IMR-90 (cell line): ENCODE measurements at regions not wholly inside any gene's neighbourhood (a gene's known extent, or its start where the extent isn't known, plus 50 kb on each side); places are given as distances from the start of the nearest gene placed in this dataset.

Experiments
- ATAC-seq: fragments of 200-7000 bp; cut with Tn5 transposase; 2 replicates; pipeline ENCODE4 v1.9.1; 2020; ENCODE audit warnings: low read depth, mild to moderate bottlenecking, moderate library complexity
- BruUV-seq: library from RNA; stranded (reverse); fragments of 400-500 nt; replicated peaks from 2 replicates; lab custom pipeline; 2021; lab: Mats Ljungman, UMichigan
- CTCF ChIA-PET: fragments of 300-600 bp; formaldehyde crosslinking; extraction: SDS; loops from one replicate; lab custom pipeline; 2021; ENCODE audit warnings: antibody characterized with exemption; lab: Yijun Ruan, JAX
- POLR2A ChIA-PET: fragments of 300-600 bp; sonication (Branson Sonifier 250); formaldehyde crosslinking; loops from one replicate; lab custom pipeline; 2022; ENCODE audit warnings: antibody characterized with exemption; ENCODE audit not compliant: unreplicated experiment; lab: Charles Lee
- DNase-seq: peaks from one replicate; pipeline ENCODE4 v3.0.0; 2013
- H2AFZ ChIP-seq: replicated peaks from 2 replicates; pipeline ENCODE3; 2013; ENCODE audit warnings: low read length, mild to moderate bottlenecking; ENCODE audit not compliant: poor library complexity
- H2AK5ac ChIP-seq: 2 replicates; pipeline ENCODE4 v1.6.1; 2013; ENCODE audit warnings: low read depth, low read length, inconsistent platforms
- H2AK9ac ChIP-seq: replicated peaks from 2 replicates; pipeline ENCODE3; 2013; ENCODE audit warnings: mild to moderate bottlenecking, low read depth, low read length, moderate library complexity; ENCODE audit not compliant: poor library complexity
- H2BK120ac ChIP-seq: 2 replicates; pipeline ENCODE4 v1.6.1; 2013; ENCODE audit warnings: low read depth, low read length, inconsistent platforms
- H2BK15ac ChIP-seq: 3 replicates; pipeline ENCODE4 v1.6.1; 2013; ENCODE audit warnings: low read depth, low read length, inconsistent platforms
- H2BK20ac ChIP-seq: 2 replicates; pipeline ENCODE4 v1.6.1; 2013; ENCODE audit warnings: low read depth, mild to moderate bottlenecking, inconsistent platforms, low read length, moderate library complexity
- H2BK5ac ChIP-seq: 2 replicates; pipeline ENCODE4 v1.6.1; 2013; ENCODE audit warnings: mild to moderate bottlenecking, low read depth, low read length, inconsistent platforms; ENCODE audit not compliant: poor library complexity, severe bottlenecking
- H3K14ac ChIP-seq: replicated peaks from 2 replicates; pipeline ENCODE4 v1.6.1; 2013; ENCODE audit warnings: low read depth, low read length, inconsistent platforms
- H3K18ac ChIP-seq: 2 replicates; pipeline ENCODE4 v1.6.1; 2013; ENCODE audit warnings: low read depth, low read length, control low read depth
- H3K23ac ChIP-seq: 2 replicates; pipeline ENCODE4 v1.6.1; 2013; ENCODE audit warnings: low read depth, low read length, inconsistent platforms
- H3K27ac ChIP-seq: 2 replicates; pipeline ENCODE4 v1.5.1; 2013; ENCODE audit warnings: mild to moderate bottlenecking, control low read depth, low read length; ENCODE audit not compliant: insufficient read depth
- H3K27me3 ChIP-seq: 2 replicates; pipeline ENCODE4 v1.6.1; 2013; ENCODE audit warnings: low read length; ENCODE audit not compliant: control insufficient read depth, insufficient read depth
- H3K36me3 ChIP-seq: 2 replicates; pipeline ENCODE4 v1.6.1; 2013; ENCODE audit warnings: low read length, mixed read lengths; ENCODE audit not compliant: control insufficient read depth, insufficient read depth
- H3K4ac ChIP-seq: 2 replicates; pipeline ENCODE4 v1.6.1; 2013; ENCODE audit warnings: low read depth, low read length, inconsistent platforms
- H3K4me1 ChIP-seq: 2 replicates; pipeline ENCODE4 v1.6.1; 2013; ENCODE audit warnings: low read length, mixed read lengths; ENCODE audit not compliant: control insufficient read depth, insufficient read depth
- H3K4me2 ChIP-seq: 2 replicates; pipeline ENCODE4 v1.6.1; 2013; ENCODE audit warnings: low read depth, mild to moderate bottlenecking, control low read depth, low read length, moderate library complexity
- H3K4me3 ChIP-seq: 2 replicates; pipeline ENCODE4 v1.5.1; 2013; ENCODE audit warnings: low read depth, mild to moderate bottlenecking, control low read depth, low read length, moderate library complexity; ENCODE audit not compliant: insufficient read depth
- H3K56ac ChIP-seq: 2 replicates; pipeline ENCODE4 v1.6.1; 2013; ENCODE audit warnings: low read length, inconsistent platforms; ENCODE audit not compliant: insufficient read depth; ENCODE audit errors: extremely low read depth
- H3K79me1 ChIP-seq, 2 experiments: 2 replicates each; pipeline ENCODE4 v1.6.1; 2013; ENCODE audit warnings: low read length in 2 of 2, inconsistent platforms in 1 of 2, low read depth in 1 of 2
- H3K9ac ChIP-seq: 2 replicates; pipeline ENCODE4 v1.6.1; 2013; ENCODE audit warnings: low read depth, low read length, control low read depth
- H3K9me1 ChIP-seq: 2 replicates; pipeline ENCODE4 v1.6.1; 2013; ENCODE audit warnings: low read length, inconsistent platforms; ENCODE audit not compliant: insufficient read depth
- H3K9me3 ChIP-seq: 2 replicates; pipeline ENCODE4 v1.6.1; 2013; ENCODE audit warnings: low read length; ENCODE audit not compliant: control insufficient read depth, insufficient read depth
- H4K20me1 ChIP-seq: 2 replicates; pipeline ENCODE4 v1.6.1; 2013; ENCODE audit warnings: low read length, inconsistent platforms; ENCODE audit not compliant: insufficient read depth
- H4K5ac ChIP-seq: 2 replicates; pipeline ENCODE4 v1.6.1; 2013; ENCODE audit warnings: mild to moderate bottlenecking, low read depth, low read length, control low read depth
- H4K8ac ChIP-seq, 2 experiments: 2 replicates each; pipeline ENCODE4 v1.6.1; 2013; ENCODE audit warnings: low read depth in 2 of 2, low read length in 2 of 2, control low read depth in 1 of 2, inconsistent platforms in 1 of 2
- H4K91ac ChIP-seq: 2 replicates; pipeline ENCODE4 v1.6.1; 2013; ENCODE audit warnings: low read depth, low read length, inconsistent platforms; ENCODE audit not compliant: insufficient read depth
- CEBPB ChIP-seq: IDR thresholded peaks from 2 replicates; pipeline ENCODE4 v1.6.1; 2012; ENCODE audit warnings: low read depth, low read length, improper control_type of control experiment
- MAZ ChIP-seq: IDR thresholded peaks from 2 replicates; pipeline ENCODE4 v1.6.1; 2012; ENCODE audit warnings: low read depth, mild to moderate bottlenecking, low read length, improper control_type of control experiment, moderate library complexity, borderline replicate concordance
- MXI1 ChIP-seq: IDR thresholded peaks from 2 replicates; pipeline ENCODE4 v1.6.1; 2012; ENCODE audit warnings: low read depth, mild to moderate bottlenecking, low read length, moderate library complexity, borderline replicate concordance
- RCOR1 ChIP-seq: IDR thresholded peaks from 2 replicates; pipeline ENCODE4 v1.6.1; 2012; ENCODE audit warnings: mild to moderate bottlenecking, low read length, improper control_type of control experiment; ENCODE audit not compliant: insufficient replicate concordance
- RFX5 ChIP-seq: IDR thresholded peaks from 2 replicates; pipeline ENCODE4 v1.8.0; 2012; ENCODE audit warnings: low read depth, mild to moderate bottlenecking, low read length, moderate library complexity
- SMC3 ChIP-seq: fragments of 150-350 bp; IDR thresholded peaks from 2 replicates; pipeline ENCODE4 v1.6.1; 2016; ENCODE audit warnings: low read depth, mild to moderate bottlenecking, antibody characterized with exemption, low read length, moderate library complexity
- WGBS, 2 experiments: methylation state at CpG; one replicate each; pipeline versions ENCODE4 v1.1.5 to v1.1.7; 2013; ENCODE audit warnings: missing lambda C conversion rate in 2 of 2; ENCODE audit not compliant: insufficient read length in 1 of 2; ENCODE audit errors: extremely low coverage in 2 of 2; 5-methylcytosine and 5-hydroxymethylcytosine counted together
- dilution Hi-C: fragments of 300-500 bp; cut with HindIII; formaldehyde crosslinking; loops from one replicate; pipeline ENCODE4 v1.14.3; 2018; ENCODE audit warnings: low sequenced_read_pairs; ENCODE audit not compliant: unreplicated experiment
- in situ Hi-C: fragments of 300-500 bp; cut with MboI; formaldehyde crosslinking; loops from 3 replicates; pipeline ENCODE4 v1.14.3; 2019; ENCODE audit warnings: low sequenced_read_pairs, inconsistent platforms, mixed read lengths
- intact Hi-C: fragments of 100-400 bp; cut with micrococcal nuclease; formaldehyde crosslinking; loops from 2 replicates; pipeline ENCODE4 v1.10.0; 2022
- TF ChIP-seq, protein P1 (sequence below): fragments of 150-350 bp; IDR thresholded peaks from 2 replicates; pipeline ENCODE4 v1.6.1; 2016; ENCODE audit warnings: low read depth, mild to moderate bottlenecking, low read length, moderate library complexity, borderline replicate concordance

DNA sequence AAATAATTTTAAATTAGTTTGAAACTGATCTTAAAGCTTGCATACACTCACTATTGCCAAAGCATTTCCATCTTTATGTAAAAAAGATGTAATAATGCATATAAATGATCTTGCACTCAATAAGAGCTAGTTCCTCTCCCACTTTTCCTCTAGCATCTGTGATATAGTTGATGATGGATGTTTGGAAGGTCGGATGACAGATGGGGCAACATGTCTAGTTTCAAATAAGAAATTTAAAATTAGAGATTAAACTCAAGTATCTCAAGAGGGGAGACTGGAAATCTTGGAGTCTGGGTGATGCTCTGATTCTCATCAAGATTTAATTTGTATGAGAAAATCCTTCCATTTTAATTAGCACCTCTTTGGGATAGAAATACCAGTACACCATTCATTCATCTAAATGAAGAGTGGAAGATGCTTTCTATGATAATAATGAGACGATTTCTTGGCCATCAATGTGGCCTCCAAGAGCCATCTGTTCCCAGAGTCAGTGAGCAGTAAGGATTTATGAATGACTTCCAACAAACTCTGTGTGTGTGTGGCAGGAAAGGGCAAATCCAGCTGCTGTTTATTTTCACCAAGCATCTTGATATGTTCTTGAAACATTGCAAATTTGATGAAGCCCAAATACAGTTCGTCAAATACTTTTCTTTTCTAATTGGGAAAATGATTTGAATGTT lies 616.3 kb upstream of the CDH8 start:
- H2BK20ac ChIP-seq = no peak overlapping the region
- intact Hi-C loops = no loop called here
- H3K4me2 ChIP-seq = no peak overlapping the region
- POLR2A ChIA-PET = no interaction called here
- no peak overlapping the region for H3K56ac ChIP-seq
- CTCF ChIA-PET = no interaction called here
- H2BK120ac ChIP-seq = no peak overlapping the region
- H3K27me3 ChIP-seq = no peaks in the 10 kb centered on the region
- no peak overlapping the region for H3K18ac ChIP-seq
- H4K91ac ChIP-seq = no peak overlapping the region
- no peaks in the 10 kb centered on the region for H3K4me1 ChIP-seq
- no peak overlapping the region for H3K4ac ChIP-seq
- H4K8ac ChIP-seq = no peak overlapping the region
- no TSS peak for BruUV-seq
- no peak for TF ChIP-seq RFX5
- no peak for TF ChIP-seq MAZ
- no peak for TF ChIP-seq CEBPB
- TF ChIP-seq RCOR1 = no peak
- TF ChIP-seq SMC3 = no peak
- no peak for TF ChIP-seq MXI1
- TF ChIP-seq, protein P1, sequence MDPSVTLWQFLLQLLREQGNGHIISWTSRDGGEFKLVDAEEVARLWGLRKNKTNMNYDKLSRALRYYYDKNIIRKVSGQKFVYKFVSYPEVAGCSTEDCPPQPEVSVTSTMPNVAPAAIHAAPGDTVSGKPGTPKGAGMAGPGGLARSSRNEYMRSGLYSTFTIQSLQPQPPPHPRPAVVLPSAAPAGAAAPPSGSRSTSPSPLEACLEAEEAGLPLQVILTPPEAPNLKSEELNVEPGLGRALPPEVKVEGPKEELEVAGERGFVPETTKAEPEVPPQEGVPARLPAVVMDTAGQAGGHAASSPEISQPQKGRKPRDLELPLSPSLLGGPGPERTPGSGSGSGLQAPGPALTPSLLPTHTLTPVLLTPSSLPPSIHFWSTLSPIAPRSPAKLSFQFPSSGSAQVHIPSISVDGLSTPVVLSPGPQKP = no peak
- DNase-seq (no peak), ATAC-seq (no peak)
- no peaks in the 10 kb centered on the region for H3K36me3 ChIP-seq
- H3K9me3 ChIP-seq = peaks cover 6% of the 10 kb centered on the region
- no peak overlapping the region for H4K5ac ChIP-seq
- H2AK9ac ChIP-seq = no peak overlapping the region
- dilution Hi-C loops = no loop called here
- WGBS, 2 experiments = no CpG with 5 or more reads among the region's 3 CpGs
- no peak overlapping the region for H3K9ac ChIP-seq
- H3K14ac ChIP-seq = no peak overlapping the region
- H3K9me1 ChIP-seq = no peaks in the 10 kb centered on the region
- in situ Hi-C loops = no loop called here
- H2BK5ac ChIP-seq = no peak overlapping the region
- no peaks in the 10 kb centered on the region for H3K79me1 ChIP-seq
- H2AK5ac ChIP-seq = no peak overlapping the region
- H3K23ac ChIP-seq = no peak overlapping the region
- no peak overlapping the region for H2BK15ac ChIP-seq
- H4K20me1 ChIP-seq = no peaks in the 10 kb centered on the region
- no peak overlapping the region for H3K27ac ChIP-seq
- no peak overlapping the region for H3K4me3 ChIP-seq
- no peak overlapping the region for H2AFZ ChIP-seq
